SHP77 (cell line): ENCODE measurements at regions not wholly inside any gene's neighbourhood (a gene's known extent, or its start where the extent isn't known, plus 50 kb on each side); places are given as distances from the start of the nearest gene placed in this dataset.

ENCODE experiments used
- DNase-seq, 2 experiments: peaks; one replicate each; lab custom pipeline; 2025; lab: John Stamatoyannopoulos, UW

DNA sequence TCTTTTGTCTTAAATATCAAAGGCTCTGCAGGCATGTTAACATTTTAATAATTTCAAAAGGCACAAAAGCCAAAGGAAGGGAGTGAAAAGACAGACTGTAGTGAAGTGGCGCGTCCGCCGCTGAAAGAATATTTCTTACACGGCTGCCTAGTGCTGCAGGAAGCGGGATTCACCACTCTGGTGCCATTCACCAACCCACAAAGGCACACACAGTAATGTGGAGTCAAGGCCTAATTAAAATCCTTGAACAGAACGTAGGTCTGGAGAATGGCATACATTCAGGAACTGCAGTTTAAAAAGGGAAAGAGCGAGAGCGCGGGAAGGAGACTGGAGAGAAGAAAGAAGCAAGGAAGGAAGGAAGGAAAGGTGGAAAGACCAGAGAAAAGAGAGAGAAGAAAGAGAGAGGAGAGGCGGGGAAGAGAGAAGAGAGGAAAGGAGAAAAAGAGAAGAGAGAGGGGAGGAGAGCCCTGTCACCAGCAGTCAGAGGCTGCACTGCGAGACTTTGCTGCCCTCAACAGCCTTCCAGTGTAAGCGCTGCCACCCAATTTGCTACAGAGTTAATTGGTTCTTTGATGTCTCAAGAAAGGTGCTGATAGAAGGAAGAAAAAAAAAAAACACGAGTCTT lies 554.0 kb downstream of the MDFIC start:
- no peak for DNase-seq

DNA sequence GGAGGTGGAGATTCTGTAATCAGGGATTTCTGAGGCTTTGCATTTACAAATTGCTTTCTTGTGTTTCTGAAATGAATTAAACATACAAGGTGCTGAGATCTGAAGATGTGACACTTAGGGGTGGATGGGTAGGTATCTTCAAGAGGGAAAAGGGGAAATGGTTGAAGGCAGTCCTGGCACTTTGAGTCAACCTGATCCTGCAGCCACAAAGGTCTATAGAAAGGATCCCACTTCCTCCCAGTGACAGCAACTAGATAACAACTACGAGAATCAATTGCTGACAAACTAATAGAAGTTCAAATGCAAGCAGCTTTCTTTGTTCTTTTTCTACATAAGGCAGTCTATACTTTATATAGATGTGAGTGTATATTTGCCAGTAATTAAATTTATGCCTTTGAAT lies 553.3 kb downstream of the MDFIC start:
- no peak for DNase-seq

DNA sequence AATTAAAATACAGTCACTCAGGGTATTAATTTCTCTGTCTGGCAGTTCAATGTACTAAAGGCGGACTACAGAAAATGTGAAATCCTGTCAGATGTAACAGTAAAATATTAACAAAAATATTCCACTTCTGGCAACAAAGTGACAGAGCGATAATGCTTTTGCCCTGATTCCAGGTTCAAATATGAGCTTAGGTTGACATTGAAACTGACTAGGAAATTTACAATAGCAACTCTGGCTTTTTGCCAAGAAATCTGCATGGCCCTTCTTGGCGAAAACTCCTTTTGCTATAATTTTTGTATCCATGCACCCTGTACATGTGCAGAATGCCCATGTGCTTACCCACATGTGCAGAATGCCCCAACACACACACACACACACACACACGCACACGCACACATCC lies 552.2 kb downstream of the MDFIC start:
- DNase-seq: no peak

DNA sequence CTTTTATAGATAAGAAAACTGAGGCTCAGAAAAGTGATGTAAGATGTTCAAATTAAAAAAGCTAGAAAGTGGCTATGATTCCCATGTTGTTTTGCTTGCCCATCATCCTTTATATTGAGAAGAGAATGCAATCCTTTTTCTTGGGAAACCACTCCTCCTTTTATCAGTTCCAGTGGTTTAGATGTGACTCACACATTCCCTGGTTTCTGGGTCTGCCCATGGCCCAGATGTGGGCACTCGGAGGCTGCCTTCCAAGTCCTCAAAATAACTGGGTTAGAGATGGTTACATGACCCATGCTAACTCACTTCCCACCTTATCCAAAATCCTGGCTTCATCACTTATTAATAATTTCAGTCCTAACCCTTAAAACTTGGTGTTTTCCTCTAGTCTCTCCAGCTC lies 550.0 kb downstream of the MDFIC start:
- no peak for DNase-seq

DNA sequence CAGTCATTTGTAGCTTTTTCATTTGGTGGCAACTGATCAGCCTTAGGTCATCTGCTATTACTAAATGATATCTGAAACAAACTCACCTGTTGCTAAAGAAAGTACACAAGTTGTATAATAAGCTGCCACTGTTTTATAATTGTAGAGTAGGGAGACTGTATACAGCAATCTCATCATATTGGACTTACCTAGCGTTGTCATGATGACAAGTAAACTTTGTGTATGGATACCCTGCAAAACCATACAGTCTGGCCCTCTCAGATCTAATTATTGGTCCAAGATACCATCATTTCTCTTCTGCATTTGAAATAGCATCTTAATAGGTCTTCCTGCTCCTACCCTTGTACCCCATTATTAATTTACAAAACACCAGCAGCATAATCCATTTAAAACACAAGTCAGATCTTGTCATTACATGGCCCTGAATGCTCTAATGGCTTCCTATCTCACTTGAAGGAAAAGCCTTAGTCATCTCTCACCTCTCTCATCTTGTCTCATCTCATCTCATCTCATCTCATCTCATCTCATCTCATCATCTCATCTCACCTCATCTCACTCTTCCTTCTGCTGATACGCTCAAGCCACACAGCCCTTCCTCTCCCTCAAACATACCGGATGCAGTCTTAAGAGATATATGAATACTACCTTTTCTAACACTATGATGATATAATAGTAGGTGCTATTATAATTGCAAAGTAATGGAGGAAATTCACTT lies 540.6 kb downstream of the MDFIC start:
- no peak for DNase-seq

DNA sequence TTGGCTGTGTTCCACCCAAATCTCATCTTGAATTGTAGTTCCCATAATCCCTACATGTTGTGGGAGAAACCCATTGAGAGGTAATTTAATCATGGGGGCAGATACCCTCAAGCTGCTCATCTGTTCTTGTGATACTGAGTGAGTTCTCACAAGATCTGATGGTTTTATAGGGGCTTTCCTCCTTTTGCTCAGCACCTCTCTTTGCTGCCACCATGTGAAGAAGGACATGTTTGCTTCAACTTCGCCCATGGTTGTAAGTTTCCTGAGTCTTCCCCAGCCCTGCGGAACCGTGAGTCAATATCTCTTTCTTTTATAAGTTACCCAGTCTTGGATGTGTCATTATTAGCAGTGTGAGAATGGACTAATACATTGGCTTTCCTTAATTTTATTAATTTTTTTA lies 527.8 kb downstream of the MDFIC start:
- DNase-seq: no peak

DNA sequence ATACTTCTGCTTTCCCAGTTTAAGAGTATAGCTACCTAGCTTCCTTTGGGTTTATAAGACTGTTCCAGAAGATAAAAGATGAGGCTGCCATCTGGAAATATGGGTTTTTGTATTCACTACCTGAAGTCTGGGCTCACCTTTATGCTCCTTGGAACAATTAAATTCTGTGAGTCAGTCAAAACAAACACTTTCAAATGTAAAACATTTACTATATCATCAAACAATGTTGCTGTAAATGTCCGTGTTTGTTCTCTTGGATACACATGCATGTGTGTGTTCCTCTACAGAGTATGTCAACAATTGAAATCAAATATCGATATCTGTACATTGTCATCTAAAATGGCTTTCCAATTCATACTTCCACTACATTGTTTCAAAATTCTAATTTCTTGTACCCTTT lies 525.6 kb downstream of the MDFIC start:
- DNase-seq: no peak

GRCh38 chr7:115441033-115441432 lies 519.1 kb downstream of the MDFIC start:
- DNase-seq: no peak

- DNase-seq: no peak
Measured at GRCh38 chr7:115435178-115435577, 513.3 kb downstream of the MDFIC start.

GRCh38 chr7:115429918-115430317 lies 508.0 kb downstream of the MDFIC start:
- DNase-seq: no peak

DNA sequence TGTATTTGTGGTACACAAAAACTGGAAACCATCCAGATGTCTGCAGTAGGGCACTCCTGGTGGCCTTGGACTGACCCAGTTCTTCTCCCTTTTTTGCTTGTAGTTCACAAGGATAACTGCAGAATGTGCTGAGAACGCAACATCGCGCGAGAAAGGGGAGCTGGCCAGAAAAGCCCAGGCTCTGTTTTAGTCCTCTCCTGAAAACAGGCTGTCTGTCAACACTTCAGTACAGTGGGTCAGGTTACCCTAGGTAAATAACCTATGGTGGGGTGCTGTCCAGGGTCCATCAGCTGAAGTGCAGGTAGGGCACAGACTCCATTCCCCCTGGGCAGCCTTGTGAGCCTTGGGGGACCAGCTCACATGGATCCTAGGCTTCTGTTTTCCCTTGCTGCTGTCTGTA lies 495.8 kb downstream of the MDFIC start:
- DNase-seq: no peak

GRCh38 chr7:115410972-115411686 lies 489.2 kb downstream of the MDFIC start:
- DNase-seq: no peak

GRCh38 chr7:115410434-115410820 lies 488.5 kb downstream of the MDFIC start:
- no peak for DNase-seq

DNA sequence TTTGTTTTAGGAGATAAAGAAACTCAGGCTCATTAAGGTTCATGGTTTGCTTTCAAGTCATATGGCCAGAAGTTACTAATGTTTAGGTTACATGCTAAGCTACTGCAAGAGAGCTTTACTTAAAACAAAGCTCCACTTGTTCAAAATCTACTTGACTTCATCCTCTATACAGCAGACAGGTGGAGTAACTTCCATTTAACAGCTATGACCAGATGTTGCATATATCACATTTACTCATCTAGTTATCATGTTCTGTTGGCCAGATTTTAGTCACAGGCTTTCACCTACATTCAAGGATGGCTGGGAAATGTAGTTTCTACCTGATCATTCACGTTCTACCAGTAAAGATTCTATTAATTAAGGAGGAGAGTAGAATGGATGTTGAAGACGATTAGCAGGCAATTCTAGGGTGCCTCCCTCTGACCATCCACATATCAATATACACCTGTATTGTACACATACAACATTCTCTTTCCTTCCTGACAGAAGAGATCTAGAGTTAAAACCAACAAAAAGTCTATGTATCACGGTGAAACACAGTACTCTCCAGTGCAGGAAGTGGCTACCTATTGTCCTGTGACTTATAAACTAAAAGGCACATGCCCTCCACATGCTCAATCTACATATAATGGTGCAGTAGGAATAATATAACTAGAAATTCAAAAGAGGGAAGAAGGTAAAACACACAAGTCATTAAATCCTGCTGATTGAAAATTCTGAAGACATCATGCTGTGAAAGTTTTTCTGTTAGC lies 488.0 kb downstream of the MDFIC start:
- DNase-seq: no peak

- no peak for DNase-seq
Measured at GRCh38 chr7:115406219-115406618, 484.3 kb downstream of the MDFIC start.

DNA sequence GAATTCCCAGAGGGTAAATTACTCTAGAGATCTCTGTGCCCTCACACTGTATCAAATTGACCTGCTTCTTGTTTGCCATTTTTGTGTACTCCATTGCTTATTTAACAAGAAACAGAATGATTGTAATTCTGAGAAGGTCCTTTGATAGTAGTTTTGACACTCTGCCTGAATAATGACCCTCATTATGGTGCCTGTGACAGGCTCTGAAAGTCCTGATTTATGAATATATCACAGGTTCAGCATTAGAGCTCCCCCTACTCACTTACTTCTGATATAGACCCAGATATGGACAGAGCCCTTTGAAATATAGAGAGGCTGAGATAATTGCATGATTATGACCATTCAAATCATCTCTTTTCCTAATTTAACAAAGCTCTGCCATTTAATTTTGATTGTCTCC lies 465.2 kb downstream of the MDFIC start:
- DNase-seq: no peak

DNA sequence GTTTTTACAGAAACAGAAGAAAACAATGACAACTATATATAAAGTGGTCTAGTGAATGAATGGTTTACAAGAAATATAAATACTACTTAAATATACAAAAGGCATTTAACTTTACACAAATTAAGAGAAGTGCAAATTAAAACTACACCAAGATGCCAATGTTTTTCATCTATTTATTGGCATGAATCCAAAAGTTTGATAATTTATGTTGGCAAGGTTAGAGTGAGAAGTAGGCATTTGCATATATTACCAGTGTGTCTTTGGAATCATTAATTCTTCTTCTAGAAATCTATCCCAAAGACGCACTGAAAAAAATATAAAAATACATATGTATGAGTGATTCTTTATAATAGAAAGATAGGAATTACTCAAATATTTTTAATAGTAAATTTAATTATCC lies 457.4 kb downstream of the MDFIC start:
- no peak for DNase-seq

DNA sequence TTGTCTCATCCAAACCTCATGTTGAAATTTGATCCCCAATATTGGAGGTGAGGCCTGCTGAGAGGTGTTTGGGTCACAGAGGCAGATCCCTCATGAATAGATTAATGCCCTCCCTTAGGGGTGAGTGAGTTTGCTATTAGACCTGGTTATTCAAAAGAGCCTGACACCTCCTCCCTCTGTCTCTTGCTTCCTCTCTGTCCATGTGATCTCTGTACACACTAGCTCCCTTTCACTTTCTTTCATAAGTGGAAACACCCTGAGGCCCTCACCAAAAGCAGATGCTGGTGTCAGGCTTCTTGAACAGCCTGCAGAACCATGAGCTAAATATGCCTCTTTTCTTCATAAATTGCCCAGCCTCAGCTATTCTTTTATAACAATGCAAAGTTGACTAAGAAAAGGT lies 447.1 kb downstream of the MDFIC start:
- DNase-seq: no peak

DNA sequence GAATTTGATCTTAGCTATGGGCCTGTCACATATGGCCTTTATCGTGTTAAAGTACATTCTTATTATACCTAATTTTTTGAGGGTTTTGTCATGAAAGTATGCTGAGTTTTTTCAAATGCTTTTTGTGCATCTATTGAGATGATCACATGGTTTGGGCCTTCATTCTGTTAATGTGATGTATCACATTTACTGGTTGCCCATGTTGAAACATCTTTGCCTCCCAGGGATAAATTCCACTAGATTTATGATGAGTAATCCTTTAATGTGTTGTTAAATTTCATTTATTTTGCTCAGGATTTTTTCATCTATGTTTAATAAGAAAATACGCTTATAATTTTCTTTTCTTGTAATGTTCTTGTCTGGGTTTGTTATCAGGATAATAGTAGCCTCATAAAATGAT lies 442.0 kb downstream of the MDFIC start:
- DNase-seq: no peak

GRCh38 chr7:115359955-115360354 lies 438.1 kb downstream of the MDFIC start:
- DNase-seq: no peak

GRCh38 chr7:115359119-115359518 lies 437.2 kb downstream of the MDFIC start:
- no peak for DNase-seq

DNA sequence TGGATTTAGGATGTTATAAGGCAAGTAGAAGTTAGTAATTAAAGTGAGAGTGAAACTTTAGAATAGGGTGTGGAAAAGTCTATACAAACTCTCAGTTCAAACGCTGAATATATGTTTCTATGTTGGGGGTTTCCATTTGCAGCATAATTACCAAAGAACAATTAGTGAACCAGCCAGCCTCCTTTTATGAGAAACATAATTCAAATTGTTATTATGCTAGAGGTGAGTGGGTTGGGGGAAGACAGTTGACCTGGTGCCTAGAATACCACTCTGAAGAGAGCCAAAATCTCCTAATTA lies 435.8 kb downstream of the MDFIC start:
- DNase-seq: no peak
